PFSK-1 (cell line): ENCODE measurements at regions not wholly inside any gene's neighbourhood (a gene's known extent, or its start where the extent isn't known, plus 50 kb on each side); places are given as distances from the start of the nearest gene placed in this dataset.

Experiments used
- FOXP2 ChIP-seq: optimal IDR thresholded peaks from 2 replicates; pipeline ENCODE3; 2011; ENCODE audit warnings: borderline replicate concordance, control low read depth, inconsistent platforms; ENCODE audit not compliant: insufficient read depth; ENCODE audit errors: extremely low read length, extremely low read depth
- POLR2AphosphoS5 ChIP-seq: IDR thresholded peaks from 2 replicates; pipeline ENCODE4 v1.6.1; 2012; ENCODE audit warnings: low read depth, mild to moderate bottlenecking, control low read depth, low read length, moderate library complexity
- SIN3A ChIP-seq: IDR thresholded peaks from 2 replicates; pipeline ENCODE4 v1.6.1; 2012; ENCODE audit warnings: mild to moderate bottlenecking, low read length, moderate library complexity, borderline replicate concordance; ENCODE audit not compliant: insufficient read depth
- TAF1 ChIP-seq: IDR thresholded peaks from 2 replicates; pipeline ENCODE4 v1.6.1; 2012; ENCODE audit warnings: low read length, control low read depth, borderline replicate concordance; ENCODE audit not compliant: insufficient read depth
- TF ChIP-seq, protein P1 (sequence below), 2 experiments: IDR thresholded peaks; 2 replicates each; pipeline versions ENCODE4 v1.6.1 to v1.8.0; 2011 to 2012; ENCODE audit warnings: low read depth in 2 of 2, low read length in 2 of 2, control low read depth in 1 of 2, inconsistent platforms in 1 of 2, mild to moderate bottlenecking in 1 of 2, moderate library complexity in 1 of 2; ENCODE audit not compliant: insufficient read depth in 1 of 2

DNA sequence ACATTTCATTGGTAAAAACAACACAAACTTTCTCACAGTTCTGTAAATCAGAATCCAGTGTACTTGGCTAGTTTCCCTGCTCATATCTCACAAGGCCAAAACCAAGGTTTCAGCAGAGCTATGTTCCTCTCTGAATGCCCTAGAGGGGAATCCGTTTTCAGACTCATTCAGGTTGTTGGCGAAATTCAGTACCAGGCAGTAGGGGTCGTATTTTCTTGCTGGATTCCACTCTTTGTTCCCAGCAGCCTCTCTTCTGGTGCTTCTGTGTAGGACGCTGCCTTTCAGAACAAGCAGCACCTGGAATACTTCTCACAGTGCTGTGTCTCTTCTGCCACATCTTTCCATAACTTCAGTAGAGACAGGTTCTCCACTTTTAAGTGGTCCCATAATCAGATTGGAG is 351.9 kb downstream of the PCDH18 start:
- TF ChIP-seq SIN3A: no peak
- no peak for TF ChIP-seq TAF1
- no peak for TF ChIP-seq POLR2AphosphoS5
- TF ChIP-seq, protein P1, sequence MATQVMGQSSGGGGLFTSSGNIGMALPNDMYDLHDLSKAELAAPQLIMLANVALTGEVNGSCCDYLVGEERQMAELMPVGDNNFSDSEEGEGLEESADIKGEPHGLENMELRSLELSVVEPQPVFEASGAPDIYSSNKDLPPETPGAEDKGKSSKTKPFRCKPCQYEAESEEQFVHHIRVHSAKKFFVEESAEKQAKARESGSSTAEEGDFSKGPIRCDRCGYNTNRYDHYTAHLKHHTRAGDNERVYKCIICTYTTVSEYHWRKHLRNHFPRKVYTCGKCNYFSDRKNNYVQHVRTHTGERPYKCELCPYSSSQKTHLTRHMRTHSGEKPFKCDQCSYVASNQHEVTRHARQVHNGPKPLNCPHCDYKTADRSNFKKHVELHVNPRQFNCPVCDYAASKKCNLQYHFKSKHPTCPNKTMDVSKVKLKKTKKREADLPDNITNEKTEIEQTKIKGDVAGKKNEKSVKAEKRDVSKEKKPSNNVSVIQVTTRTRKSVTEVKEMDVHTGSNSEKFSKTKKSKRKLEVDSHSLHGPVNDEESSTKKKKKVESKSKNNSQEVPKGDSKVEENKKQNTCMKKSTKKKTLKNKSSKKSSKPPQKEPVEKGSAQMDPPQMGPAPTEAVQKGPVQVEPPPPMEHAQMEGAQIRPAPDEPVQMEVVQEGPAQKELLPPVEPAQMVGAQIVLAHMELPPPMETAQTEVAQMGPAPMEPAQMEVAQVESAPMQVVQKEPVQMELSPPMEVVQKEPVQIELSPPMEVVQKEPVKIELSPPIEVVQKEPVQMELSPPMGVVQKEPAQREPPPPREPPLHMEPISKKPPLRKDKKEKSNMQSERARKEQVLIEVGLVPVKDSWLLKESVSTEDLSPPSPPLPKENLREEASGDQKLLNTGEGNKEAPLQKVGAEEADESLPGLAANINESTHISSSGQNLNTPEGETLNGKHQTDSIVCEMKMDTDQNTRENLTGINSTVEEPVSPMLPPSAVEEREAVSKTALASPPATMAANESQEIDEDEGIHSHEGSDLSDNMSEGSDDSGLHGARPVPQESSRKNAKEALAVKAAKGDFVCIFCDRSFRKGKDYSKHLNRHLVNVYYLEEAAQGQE (IDR thresholded peaks at IDR 0.05; ENCODE audit: insufficient read depth in 1 of 2, low read depth in 2 of 2, low read length in 2 of 2): no peak
- TF ChIP-seq FOXP2: no peak

- TF ChIP-seq SIN3A: no peak
- TF ChIP-seq, protein P1 (IDR thresholded peaks at IDR 0.05; ENCODE audit: insufficient read depth in 1 of 2, low read depth in 2 of 2, low read length in 2 of 2): no peak
- no peak for TF ChIP-seq TAF1
- no peak for TF ChIP-seq FOXP2
- TF ChIP-seq POLR2AphosphoS5: no peak
Observed at GRCh38 chr4:137156807-137157206, 375.5 kb downstream of the PCDH18 start.

DNA sequence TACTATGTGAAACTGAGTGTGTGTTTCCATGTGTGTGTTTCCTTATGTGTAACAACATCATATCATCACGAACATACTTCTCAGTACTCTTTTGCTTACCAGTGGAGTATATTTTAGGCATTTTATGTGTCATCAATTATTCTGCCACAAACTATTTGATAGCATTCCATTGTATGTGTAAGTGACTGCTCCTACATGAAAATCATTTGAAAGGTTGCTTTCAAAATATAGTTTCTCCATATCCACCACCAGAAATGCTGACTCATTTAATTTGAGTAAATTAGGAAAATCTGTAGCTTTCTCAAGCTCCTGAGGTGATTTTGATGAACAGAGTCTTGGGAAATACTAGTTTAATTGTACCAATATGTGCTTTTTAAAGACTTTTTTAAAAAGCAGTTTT is 376.2 kb downstream of the PCDH18 start:
- no peak for TF ChIP-seq POLR2AphosphoS5
- TF ChIP-seq, protein P1 (IDR thresholded peaks at IDR 0.05; ENCODE audit: insufficient read depth in 1 of 2, low read depth in 2 of 2, low read length in 2 of 2): no peak

GRCh38 chr4:137131201-137131600 is 401.1 kb downstream of the PCDH18 start:
- TF ChIP-seq TAF1: no peak
- TF ChIP-seq FOXP2: no peak
- TF ChIP-seq SIN3A: no peak
- TF ChIP-seq, protein P1 (IDR thresholded peaks at IDR 0.05; ENCODE audit: insufficient read depth in 1 of 2, low read depth in 2 of 2, low read length in 2 of 2): no peak
- no peak for TF ChIP-seq POLR2AphosphoS5

GRCh38 chr4:137129845-137130244 is 402.4 kb downstream of the PCDH18 start:
- no peak for TF ChIP-seq POLR2AphosphoS5
- TF ChIP-seq TAF1: no peak
- TF ChIP-seq, protein P1 (IDR thresholded peaks at IDR 0.05; ENCODE audit: insufficient read depth in 1 of 2, low read depth in 2 of 2, low read length in 2 of 2): no peak
- no peak for TF ChIP-seq FOXP2
- TF ChIP-seq SIN3A: no peak
